Osteoblast (primary cell): ENCODE measurements at regions not wholly inside any gene's neighbourhood (a gene's known extent, or its start where the extent isn't known, plus 50 kb on each side); places are given as distances from the start of the nearest gene placed in this dataset.

ENCODE experiments used
- DNase-seq: peaks from one replicate; pipeline ENCODE4 v3.0.0; 2011; ENCODE audit warnings: low spot score, mixed read lengths; ENCODE audit not compliant: insufficient read length; ENCODE audit errors: missing footprints
- H2AFZ ChIP-seq: 2 replicates; pipeline ENCODE4 v1.6.0; 2011; ENCODE audit warnings: mild to moderate bottlenecking, low read length
- H3K27ac ChIP-seq: 2 replicates; pipeline ENCODE4 v1.5.1; 2011; ENCODE audit warnings: mild to moderate bottlenecking, low read depth, low read length, moderate library complexity
- H3K27me3 ChIP-seq: 2 replicates; pipeline ENCODE4 v1.6.0; 2012; ENCODE audit warnings: mild to moderate bottlenecking, control low read depth, inconsistent platforms, low read length, moderate library complexity; ENCODE audit not compliant: insufficient read depth
- H3K36me3 ChIP-seq: 2 replicates; pipeline ENCODE4 v1.5.1; 2011; ENCODE audit warnings: mild to moderate bottlenecking, low read length, control low read depth, moderate library complexity; ENCODE audit not compliant: insufficient read depth
- H3K4me1 ChIP-seq: 2 replicates; pipeline ENCODE4 v1.5.1; 2011; ENCODE audit warnings: mild to moderate bottlenecking, low read length, control low read depth, moderate library complexity; ENCODE audit not compliant: insufficient read depth
- H3K4me2 ChIP-seq: 2 replicates; pipeline ENCODE4 v1.6.0; 2011; ENCODE audit warnings: mild to moderate bottlenecking, low read length; ENCODE audit not compliant: insufficient read depth
- H3K4me3 ChIP-seq: fragments of 200-600 bp; sonication (generic); 3 replicates; pipeline ENCODE4 v1.5.1; 2012; ENCODE audit warnings: mild to moderate bottlenecking, low read length, inconsistent platforms; ENCODE audit not compliant: insufficient read depth
- H3K79me2 ChIP-seq: 2 replicates; pipeline ENCODE4 v1.6.0; 2012; ENCODE audit warnings: mild to moderate bottlenecking, low read length, control low read depth, inconsistent platforms; ENCODE audit not compliant: insufficient read depth
- H3K9me3 ChIP-seq: 2 replicates; pipeline ENCODE4 v1.5.1; 2011; ENCODE audit warnings: low read depth, low read length, control low read depth
- H4K20me1 ChIP-seq: 2 replicates; pipeline ENCODE4 v1.6.0; 2012; ENCODE audit warnings: mild to moderate bottlenecking, low read length, control low read depth; ENCODE audit not compliant: insufficient read depth
- CTCF ChIP-seq: IDR thresholded peaks from 2 replicates; pipeline ENCODE4 v1.5.1; 2011; ENCODE audit warnings: mild to moderate bottlenecking, low read depth, low read length, moderate library complexity; ENCODE audit errors: extremely low read depth

GRCh38 chr2:136436936-136437335 lies 319.0 kb upstream of the CXCR4 start:
- Histone ChIP-seq H4K20me1 (no peaks in the 10 kb centered on the region), H3K27ac (no peak overlapping the region), H3K79me2 (no peaks in the 10 kb centered on the region), H3K36me3 (no peaks in the 10 kb centered on the region), H3K4me1 (no peaks in the 10 kb centered on the region), H3K27me3 (no peaks in the 10 kb centered on the region), H2AFZ (no peak overlapping the region), H3K4me2 (no peak overlapping the region), H3K4me3 (no peak overlapping the region), H3K9me3 (no peaks in the 10 kb centered on the region)
- no peak for TF ChIP-seq CTCF
- DNase-seq, result peak; percentile 19

- Histone ChIP-seq H3K27ac (no peak overlapping the region), H3K36me3 (no peaks in the 10 kb centered on the region), H4K20me1 (no peaks in the 10 kb centered on the region), H3K4me2 (no peak overlapping the region), H3K9me3 (no peaks in the 10 kb centered on the region), H2AFZ (no peak overlapping the region), H3K27me3 (no peaks in the 10 kb centered on the region), H3K4me1 (no peaks in the 10 kb centered on the region), H3K79me2 (no peaks in the 10 kb centered on the region), H3K4me3 (no peak overlapping the region)
- DNase-seq, result no peak
- TF ChIP-seq CTCF, result no peak
Observed at GRCh38 chr2:136434251-136434715, 316.3 kb upstream of the CXCR4 start.

- no peak overlapping the region for H2AFZ ChIP-seq
- no peak for DNase-seq
Observed at GRCh38 chr2:136433261-136433660, 315.3 kb upstream of the CXCR4 start.

GRCh38 chr2:136424112-136424511 lies 306.2 kb upstream of the CXCR4 start:
- H3K4me2 ChIP-seq, result peak overlapping the region; percentile 86
- no peaks in the 10 kb centered on the region for H3K9me3 ChIP-seq
- no peaks in the 10 kb centered on the region for H3K36me3 ChIP-seq
- H4K20me1 ChIP-seq, result no peaks in the 10 kb centered on the region
- no peak for DNase-seq
- peaks cover 5% of the 10 kb centered on the region for H3K27me3 ChIP-seq
- no peak overlapping the region for H3K27ac ChIP-seq
- no peak overlapping the region for H2AFZ ChIP-seq
- H3K4me1 ChIP-seq, result no peaks in the 10 kb centered on the region
- TF ChIP-seq CTCF, result no peak
- no peak overlapping the region for H3K4me3 ChIP-seq
- no peaks in the 10 kb centered on the region for H3K79me2 ChIP-seq

More at GRCh38 chr2:136433261-136433660, 315.3 kb upstream of the CXCR4 start:
- Histone ChIP-seq H3K9me3 (no peaks in the 10 kb centered on the region), H3K4me2 (no peak overlapping the region), H3K27ac (no peak overlapping the region), H3K4me1 (no peaks in the 10 kb centered on the region), H3K4me3 (no peak overlapping the region), H3K27me3 (no peaks in the 10 kb centered on the region), H3K36me3 (no peaks in the 10 kb centered on the region), H4K20me1 (no peaks in the 10 kb centered on the region), H3K79me2 (no peaks in the 10 kb centered on the region)
- no peak for TF ChIP-seq CTCF
